Activated CD4-positive, alpha-beta T cell treated with anti-CD3 and anti-CD28 coated beads for 24 hours (primary cell): ENCODE measurements at regions not wholly inside any gene's neighbourhood (a gene's known extent, or its start where the extent isn't known, plus 50 kb on each side); places are given as distances from the start of the nearest gene placed in this dataset.

Experiments
- DNase-seq, 2 donors: peaks; one replicate each; pipeline ENCODE4 v3.0.0-alpha.2; 2020; ENCODE audit warnings: low read depth in 2 of 2

DNA sequence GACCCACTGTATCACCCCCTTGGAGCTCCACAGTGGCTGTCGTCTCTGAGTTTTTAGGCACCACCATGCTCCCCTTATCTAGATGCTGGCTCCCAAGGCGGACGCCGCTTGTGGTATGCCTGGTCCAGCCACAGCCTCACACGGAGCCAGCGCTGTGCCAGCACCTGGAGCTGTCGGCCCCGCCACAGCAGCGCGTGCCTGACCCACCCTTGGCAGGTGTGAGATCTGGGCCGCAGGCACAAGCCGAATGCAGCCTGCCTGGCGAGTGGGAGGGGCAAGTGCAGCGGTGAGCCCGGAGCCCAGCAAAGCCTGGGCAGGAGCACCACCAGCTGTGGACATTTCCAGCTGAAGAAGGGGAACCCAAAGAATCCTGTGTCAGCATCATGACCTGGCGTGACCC lies 91.9 kb upstream of the BACE2 start:
- no peak for DNase-seq

DNA sequence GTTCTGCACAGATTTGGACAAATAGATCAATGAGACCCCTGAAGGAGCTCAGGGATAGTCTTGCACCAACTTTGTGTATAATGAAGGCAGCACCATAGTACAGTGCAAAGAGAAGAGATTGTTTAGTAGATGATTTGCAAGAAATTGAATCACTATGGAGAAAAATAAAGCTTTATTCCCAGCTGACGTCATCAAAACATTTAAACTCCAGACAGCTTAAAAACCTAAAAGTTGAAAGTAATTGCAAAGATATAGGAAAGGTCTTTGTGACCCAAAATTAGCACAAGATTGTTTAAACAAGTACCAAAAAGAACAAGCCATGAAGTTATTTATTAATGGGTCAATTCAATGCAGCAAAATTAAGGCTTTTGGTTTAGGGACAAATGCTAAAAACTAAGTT lies 88.8 kb upstream of the BACE2 start:
- no peak for DNase-seq

DNA sequence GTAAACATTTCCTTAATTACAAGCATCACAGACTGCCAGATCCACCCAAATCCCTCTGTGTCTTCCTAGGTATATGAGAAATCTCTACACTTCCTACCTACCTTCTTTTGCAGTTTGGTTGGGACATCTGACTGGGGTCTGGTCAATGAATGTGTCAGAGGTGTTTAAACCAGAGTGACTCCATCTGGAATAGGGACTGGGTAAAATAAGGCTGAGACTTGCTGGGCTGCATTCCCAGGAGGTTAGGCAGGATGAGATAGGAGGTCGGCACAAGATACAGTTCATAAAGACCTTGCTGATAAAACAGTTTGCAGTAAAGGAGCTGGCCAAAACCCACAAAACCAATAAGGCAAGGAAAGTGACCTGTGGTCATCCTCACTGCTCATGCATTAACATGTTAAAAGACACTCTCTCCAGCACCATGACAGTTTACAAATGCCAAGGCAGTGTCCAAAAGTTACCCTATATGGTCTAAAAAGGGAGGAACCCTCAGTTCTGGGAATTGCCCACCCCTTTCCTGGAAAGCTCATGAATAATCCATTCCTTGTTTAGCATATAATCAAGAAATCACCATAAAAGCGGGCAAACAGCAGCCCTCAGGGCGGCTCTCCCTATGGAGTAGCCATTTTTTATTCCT lies 87.4 kb upstream of the BACE2 start:
- no peak for DNase-seq

DNA sequence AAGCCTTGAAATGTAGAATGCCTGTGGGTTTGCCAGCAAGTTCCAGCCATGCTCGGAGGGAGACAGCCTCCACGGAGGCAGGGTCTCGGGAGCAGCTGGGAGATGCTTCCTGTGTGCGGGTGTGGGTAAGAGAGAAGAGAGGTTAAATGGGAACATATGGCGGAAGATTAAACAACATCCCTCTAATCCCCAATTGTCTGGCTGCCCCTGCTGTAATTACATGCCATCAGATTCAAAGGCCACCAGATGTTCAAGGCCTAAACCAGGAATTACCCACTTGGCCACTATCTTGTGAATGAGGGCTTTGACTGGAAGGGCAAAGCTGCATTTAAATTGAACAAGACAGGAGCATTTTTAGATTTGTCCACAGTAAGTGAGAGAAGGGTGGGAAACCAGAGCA lies 81.4 kb upstream of the BACE2 start:
- no peak for DNase-seq

- DNase-seq, result no peak
Measured at GRCh38 chr21:41090981-41091380, 77.0 kb upstream of the BACE2 start.

- no peak for DNase-seq
Measured at GRCh38 chr21:41091616-41092015, 76.3 kb upstream of the BACE2 start.

DNA sequence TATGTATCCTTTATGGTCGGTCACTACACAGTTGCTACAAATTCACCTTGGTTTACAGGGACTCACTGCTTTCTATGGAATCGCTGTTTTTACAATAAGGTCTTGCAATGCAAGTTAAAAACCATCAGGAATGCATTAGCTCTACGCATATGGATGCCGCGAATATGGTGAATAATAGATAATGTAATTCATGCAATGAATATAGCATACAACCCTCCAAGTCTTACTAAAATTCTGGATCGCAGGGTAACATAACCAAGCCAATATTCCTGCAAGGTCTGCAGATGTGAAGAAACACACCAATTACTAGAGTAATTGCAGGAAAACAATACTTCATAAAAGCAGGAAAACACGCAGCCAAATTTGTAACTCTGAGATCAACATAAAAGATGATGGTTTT lies 75.6 kb upstream of the BACE2 start:
- DNase-seq, result no peak

DNA sequence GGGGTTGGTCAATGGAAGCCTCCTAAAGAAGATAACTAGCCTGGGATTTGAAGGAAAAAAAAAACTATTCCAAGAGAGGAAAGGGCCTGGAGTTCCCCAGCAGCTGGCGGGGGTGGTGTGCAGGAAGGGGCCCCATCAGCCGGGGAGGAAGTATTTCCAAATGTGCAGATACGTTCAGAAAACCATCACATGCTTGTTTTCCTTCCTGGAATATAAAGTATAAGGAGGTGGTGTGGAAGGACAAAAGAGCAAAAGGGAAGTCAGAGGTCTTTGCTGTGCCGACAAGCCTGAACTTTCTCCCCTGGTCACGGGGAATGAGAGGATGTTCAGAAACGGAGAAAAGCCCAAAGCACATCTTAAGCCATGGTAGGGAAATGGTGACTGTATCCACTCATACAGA lies 72.0 kb upstream of the BACE2 start:
- no peak for DNase-seq

DNA sequence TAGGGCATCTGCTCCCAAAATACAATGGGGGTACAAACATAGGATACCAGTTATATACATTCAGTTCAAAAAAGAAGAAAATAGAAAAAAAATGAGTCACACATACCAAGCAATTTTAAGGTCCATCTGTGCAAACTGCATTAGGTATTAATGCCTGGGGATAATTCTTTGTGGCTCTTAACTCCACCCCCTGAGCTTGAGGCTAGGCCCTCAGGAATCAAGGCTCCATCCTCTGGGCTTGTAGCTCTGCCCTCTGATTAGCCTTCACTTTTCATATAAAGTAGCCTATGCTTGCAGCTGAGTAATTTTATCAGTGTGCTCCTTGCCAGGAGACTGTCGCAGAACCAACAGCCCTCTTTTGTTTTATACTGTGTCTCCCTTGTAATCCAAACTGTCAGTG lies 69.9 kb upstream of the BACE2 start:
- no peak for DNase-seq

GRCh38 chr21:41098481-41099042 lies 69.4 kb upstream of the BACE2 start:
- no peak for DNase-seq

DNA sequence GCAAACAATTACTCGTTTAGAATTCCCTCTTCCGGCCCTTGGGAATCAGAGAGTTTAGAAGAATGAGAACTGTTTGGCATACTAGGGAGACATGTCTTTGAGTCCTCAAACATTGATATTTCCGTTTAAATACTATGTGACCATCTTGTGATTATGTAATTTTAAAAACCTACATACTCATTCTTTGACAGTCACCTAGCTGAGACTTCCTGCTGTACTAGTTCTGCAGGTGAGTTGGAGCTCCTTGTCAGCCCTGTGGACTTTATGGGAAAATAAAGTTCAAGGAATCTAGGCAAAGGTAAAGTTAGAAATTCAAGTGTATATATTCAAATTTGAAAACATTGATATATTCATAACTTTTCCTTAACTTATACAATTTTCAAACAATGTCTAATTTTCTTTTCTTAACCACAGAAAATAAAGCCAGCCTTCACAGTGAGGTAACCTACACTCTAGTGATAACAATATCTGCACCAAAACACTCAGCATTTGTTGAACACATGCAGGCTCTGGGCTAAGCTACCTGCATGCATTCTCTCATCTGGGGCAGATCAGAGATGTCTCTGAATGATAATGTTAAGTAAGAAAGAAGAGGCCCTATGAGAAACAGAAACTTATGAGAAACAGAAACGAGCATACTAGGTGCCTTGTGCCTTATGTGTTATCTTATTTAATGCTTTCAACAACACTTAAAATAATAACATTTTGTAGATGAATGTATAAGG lies 67.0 kb upstream of the BACE2 start:
- DNase-seq, result no peak

DNA sequence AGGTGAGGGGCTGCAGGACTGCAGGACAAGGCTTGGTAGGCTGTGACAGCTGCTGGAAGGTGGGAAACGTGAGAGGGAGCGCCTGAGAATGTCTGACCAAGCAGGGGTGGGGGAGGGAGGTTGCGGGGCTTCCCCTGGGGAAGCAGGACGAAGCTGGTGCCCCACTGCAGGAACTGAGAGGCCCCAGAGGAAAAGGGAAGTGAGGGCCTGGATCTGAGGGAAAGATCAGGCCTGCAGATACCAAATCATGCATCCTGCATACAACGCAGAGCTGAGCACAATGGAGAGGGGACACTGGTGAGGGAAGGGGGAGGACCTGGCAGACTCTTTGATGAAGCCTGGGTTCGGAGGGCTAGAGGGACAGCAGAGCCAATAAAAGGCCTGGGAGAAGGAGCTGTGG lies 65.7 kb upstream of the BACE2 start:
- DNase-seq, result no peak

DNA sequence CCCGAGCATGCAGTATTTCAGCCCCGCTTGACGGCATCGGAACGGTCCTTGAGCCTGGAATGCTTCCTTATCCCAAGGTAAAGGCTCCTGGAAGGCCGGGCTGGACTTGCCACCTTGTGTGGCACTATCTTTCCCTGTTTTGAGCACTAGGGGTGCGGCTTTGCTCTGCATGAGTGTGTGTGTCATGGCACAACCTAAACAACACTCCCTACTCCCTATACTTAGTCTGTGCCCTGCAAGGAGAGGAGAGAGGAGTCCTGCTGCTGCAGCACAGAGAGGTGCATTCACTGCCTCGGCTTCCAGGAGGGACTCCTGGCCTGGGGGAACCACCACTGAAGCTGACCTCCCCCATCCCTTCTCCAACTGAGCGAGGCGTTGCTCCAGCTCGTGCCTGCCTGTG lies 60.4 kb upstream of the BACE2 start:
- DNase-seq, result no peak

- no peak for DNase-seq
Measured at GRCh38 chr21:41108668-41109585, 59.0 kb upstream of the BACE2 start.

- DNase-seq, result no peak
Measured at GRCh38 chr21:41110161-41110560, 57.8 kb upstream of the BACE2 start.

- no peak for DNase-seq
Measured at GRCh38 chr21:41110664-41111063, 57.3 kb upstream of the BACE2 start.

DNA sequence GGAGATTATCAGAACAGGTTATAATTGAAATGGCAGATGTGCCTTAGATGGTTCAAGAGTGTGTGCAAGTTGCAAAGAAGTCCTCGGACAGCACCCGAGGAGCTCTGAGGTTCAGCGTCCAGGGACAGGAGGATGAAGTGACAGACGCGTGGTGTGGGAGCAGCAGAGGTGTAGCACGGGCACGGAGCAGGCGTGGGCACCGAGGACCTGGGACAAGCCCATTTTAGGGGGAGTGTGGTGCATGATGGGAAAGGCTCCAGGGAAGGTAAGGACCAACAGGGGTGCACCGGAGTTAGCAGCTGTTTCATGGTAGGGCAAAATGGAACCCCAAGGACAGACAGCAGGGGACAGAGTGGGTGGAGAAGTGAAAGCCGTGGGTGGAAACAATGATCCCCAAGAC lies 56.3 kb upstream of the BACE2 start:
- no peak for DNase-seq

GRCh38 chr21:41112740-41113692 lies 54.9 kb upstream of the BACE2 start:
- no peak for DNase-seq

DNA sequence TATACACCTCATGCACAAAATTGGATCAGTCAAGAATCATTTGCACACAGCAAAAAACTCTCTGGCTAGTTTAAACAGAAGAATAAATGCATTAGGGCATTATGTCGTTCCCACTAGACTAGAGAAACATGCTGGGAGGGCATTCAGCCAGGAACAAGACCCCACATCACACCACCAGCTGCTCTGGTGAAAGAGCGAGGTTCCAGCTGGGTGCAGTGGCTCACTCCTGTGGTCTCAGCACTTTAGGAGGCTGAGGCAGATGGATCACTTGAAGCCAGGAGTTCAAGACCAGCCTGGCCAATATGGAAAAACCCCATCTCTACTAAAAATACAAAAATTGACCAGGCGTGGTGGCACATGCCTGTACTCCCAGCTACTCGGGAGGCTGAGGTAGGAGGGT lies 52.1 kb upstream of the BACE2 start:
- no peak for DNase-seq
